K562 (cell line): ENCODE measurements at regions not wholly inside any gene's neighbourhood (a gene's known extent, or its start where the extent isn't known, plus 50 kb on each side); places are given as distances from the start of the nearest gene placed in this dataset.

Source experiments
- EZH2 ChIP-seq: IDR thresholded peaks from 2 replicates; pipeline ENCODE4 v1.6.1; 2012; ENCODE audit warnings: low read depth, mild to moderate bottlenecking, inconsistent platforms, low read length, borderline replicate concordance
- SAFB2 ChIP-seq: fragments of 200-400 bp; formaldehyde crosslinking; IDR thresholded peaks from 2 replicates; pipeline ENCODE4 v1.6.1; 2018; ENCODE audit warnings: borderline replicate concordance, low read length, low read depth, moderate library complexity; ENCODE audit not compliant: severe bottlenecking
- ZBED1 ChIP-seq: IDR thresholded peaks from 2 replicates; pipeline ENCODE4 v1.6.1; 2014
- ZNF668 ChIP-seq: fragments of 250-450 bp; sonication (Bioruptor Pico); IDR thresholded peaks from 2 replicates; pipeline ENCODE4 v1.8.0; 2022; ENCODE audit warnings: mild to moderate bottlenecking, inconsistent platforms
- ZNF830 ChIP-seq: fragments of 250-450 bp; sonication (Bioruptor Pico); IDR thresholded peaks from 2 replicates; pipeline ENCODE4 v1.5.0; 2021; ENCODE audit warnings: mild to moderate bottlenecking
- TF ChIP-seq, protein P1 (sequence below): fragments of 450-650 bp; IDR thresholded peaks from 2 replicates; pipeline ENCODE4 v1.6.1; 2016; ENCODE audit warnings: antibody characterized with exemption
- TF ChIP-seq, protein P2 (sequence below): fragments of 250-450 bp; sonication (Bioruptor Pico); IDR thresholded peaks from 2 replicates; pipeline ENCODE4 v1.4.0; 2020; ENCODE audit warnings: mild to moderate bottlenecking, moderate library complexity
- TF ChIP-seq, protein P3 (sequence below): fragments of 200-800 bp; sonication (Bioruptor generic); IDR thresholded peaks from 2 replicates; pipeline ENCODE4 v1.6.1; 2017; ENCODE audit warnings: missing genetic modification characterization, missing compliant biosample characterization
- TF ChIP-seq, protein P4 (sequence below), 3 experiments: IDR thresholded peaks in 2 of 3; conservative IDR thresholded peaks in 1 of 3; 2 replicates each; pipeline ENCODE4 v1.5.1; 2011 to 2012; ENCODE audit warnings: low read length in 3 of 3, mild to moderate bottlenecking in 3 of 3, control low read depth in 2 of 3, improper control_type of control experiment in 1 of 3, inconsistent platforms in 1 of 3, low read depth in 1 of 3, mixed read lengths in 1 of 3, moderate library complexity in 1 of 3; ENCODE audit not compliant: insufficient read depth in 2 of 3
- TF ChIP-seq, protein P5 (sequence below): fragments of 200-600 bp; sonication (generic); IDR thresholded peaks from one replicate; pipeline ENCODE4 v1.6.1; 2012; ENCODE audit warnings: mild to moderate bottlenecking, low read depth, low read length, inconsistent platforms
- TF ChIP-seq, protein P6 (sequence below): IDR thresholded peaks from 2 replicates; pipeline ENCODE4 v1.6.1; 2011; ENCODE audit warnings: borderline replicate concordance, low read depth, mild to moderate bottlenecking, moderate library complexity, low read length; ENCODE audit not compliant: insufficient read depth, poor library complexity, severe bottlenecking

DNA sequence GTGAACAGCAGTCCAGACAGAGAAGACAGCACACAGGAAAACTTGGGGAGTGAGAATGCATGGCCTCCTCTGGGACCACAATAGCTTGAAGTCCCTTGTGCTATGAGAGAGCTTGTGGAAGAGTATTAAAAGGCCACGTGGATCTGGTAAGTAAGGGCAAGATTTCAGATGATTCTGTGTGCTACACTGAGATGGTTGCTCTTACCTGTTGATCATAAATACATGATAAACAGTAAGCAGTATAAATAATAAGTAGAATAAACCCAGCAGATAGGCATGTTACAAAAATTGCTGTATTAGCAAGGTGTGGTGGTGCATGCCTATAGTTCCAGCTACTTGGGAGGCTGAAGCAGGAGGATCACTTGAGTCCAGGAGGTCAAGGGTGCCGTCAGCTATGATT is 150.4 kb upstream of the ZC3H11B start:
- TF ChIP-seq ZBED1 = no peak
- TF ChIP-seq EZH2 = no peak
- no peak for TF ChIP-seq ZNF668
- TF ChIP-seq, protein P1, sequence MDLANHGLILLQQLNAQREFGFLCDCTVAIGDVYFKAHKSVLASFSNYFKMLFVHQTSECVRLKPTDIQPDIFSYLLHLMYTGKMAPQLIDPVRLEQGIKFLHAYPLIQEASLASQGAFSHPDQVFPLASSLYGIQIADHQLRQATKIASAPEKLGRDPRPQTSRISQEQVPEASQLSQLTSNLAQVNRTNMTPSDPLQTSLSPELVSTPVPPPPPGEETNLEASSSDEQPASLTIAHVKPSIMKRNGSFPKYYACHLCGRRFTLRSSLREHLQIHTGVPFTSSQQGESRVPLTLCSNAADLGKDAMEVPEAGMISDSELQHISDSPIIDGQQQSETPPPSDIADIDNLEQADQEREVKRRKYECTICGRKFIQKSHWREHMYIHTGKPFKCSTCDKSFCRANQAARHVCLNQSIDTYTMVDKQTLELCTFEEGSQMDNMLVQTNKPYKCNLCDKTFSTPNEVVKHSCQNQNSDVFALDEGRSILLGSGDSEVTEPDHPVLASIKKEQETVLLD = no peak
- TF ChIP-seq, protein P2, sequence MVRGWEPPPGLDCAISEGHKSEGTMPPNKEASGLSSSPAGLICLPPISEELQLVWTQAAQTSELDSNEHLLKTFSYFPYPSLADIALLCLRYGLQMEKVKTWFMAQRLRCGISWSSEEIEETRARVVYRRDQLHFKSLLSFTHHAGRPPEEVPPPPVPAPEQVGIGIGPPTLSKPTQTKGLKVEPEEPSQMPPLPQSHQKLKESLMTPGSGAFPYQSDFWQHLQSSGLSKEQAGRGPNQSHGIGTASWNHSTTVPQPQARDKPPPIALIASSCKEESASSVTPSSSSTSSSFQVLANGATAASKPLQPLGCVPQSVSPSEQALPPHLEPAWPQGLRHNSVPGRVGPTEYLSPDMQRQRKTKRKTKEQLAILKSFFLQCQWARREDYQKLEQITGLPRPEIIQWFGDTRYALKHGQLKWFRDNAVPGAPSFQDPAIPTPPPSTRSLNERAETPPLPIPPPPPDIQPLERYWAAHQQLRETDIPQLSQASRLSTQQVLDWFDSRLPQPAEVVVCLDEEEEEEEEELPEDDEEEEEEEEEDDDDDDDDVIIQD = no peak
- no peak for TF ChIP-seq SAFB2
- TF ChIP-seq, protein P3, sequence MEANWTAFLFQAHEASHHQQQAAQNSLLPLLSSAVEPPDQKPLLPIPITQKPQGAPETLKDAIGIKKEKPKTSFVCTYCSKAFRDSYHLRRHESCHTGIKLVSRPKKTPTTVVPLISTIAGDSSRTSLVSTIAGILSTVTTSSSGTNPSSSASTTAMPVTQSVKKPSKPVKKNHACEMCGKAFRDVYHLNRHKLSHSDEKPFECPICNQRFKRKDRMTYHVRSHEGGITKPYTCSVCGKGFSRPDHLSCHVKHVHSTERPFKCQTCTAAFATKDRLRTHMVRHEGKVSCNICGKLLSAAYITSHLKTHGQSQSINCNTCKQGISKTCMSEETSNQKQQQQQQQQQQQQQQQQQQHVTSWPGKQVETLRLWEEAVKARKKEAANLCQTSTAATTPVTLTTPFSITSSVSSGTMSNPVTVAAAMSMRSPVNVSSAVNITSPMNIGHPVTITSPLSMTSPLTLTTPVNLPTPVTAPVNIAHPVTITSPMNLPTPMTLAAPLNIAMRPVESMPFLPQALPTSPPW (CRISPR knock-in tag) = no peak
- no peak for TF ChIP-seq ZNF830 (CRISPR knock-in tag)
- TF ChIP-seq, protein P4, sequence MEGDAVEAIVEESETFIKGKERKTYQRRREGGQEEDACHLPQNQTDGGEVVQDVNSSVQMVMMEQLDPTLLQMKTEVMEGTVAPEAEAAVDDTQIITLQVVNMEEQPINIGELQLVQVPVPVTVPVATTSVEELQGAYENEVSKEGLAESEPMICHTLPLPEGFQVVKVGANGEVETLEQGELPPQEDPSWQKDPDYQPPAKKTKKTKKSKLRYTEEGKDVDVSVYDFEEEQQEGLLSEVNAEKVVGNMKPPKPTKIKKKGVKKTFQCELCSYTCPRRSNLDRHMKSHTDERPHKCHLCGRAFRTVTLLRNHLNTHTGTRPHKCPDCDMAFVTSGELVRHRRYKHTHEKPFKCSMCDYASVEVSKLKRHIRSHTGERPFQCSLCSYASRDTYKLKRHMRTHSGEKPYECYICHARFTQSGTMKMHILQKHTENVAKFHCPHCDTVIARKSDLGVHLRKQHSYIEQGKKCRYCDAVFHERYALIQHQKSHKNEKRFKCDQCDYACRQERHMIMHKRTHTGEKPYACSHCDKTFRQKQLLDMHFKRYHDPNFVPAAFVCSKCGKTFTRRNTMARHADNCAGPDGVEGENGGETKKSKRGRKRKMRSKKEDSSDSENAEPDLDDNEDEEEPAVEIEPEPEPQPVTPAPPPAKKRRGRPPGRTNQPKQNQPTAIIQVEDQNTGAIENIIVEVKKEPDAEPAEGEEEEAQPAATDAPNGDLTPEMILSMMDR (IDR thresholded peaks at IDR 0.05 in 2 of 3, conservative IDR thresholded peaks at IDR 0.05 in 1 of 3; ENCODE audit: insufficient read depth in 2 of 3, low read depth in 1 of 3, low read length in 3 of 3) = no peak
- TF ChIP-seq, protein P5, sequence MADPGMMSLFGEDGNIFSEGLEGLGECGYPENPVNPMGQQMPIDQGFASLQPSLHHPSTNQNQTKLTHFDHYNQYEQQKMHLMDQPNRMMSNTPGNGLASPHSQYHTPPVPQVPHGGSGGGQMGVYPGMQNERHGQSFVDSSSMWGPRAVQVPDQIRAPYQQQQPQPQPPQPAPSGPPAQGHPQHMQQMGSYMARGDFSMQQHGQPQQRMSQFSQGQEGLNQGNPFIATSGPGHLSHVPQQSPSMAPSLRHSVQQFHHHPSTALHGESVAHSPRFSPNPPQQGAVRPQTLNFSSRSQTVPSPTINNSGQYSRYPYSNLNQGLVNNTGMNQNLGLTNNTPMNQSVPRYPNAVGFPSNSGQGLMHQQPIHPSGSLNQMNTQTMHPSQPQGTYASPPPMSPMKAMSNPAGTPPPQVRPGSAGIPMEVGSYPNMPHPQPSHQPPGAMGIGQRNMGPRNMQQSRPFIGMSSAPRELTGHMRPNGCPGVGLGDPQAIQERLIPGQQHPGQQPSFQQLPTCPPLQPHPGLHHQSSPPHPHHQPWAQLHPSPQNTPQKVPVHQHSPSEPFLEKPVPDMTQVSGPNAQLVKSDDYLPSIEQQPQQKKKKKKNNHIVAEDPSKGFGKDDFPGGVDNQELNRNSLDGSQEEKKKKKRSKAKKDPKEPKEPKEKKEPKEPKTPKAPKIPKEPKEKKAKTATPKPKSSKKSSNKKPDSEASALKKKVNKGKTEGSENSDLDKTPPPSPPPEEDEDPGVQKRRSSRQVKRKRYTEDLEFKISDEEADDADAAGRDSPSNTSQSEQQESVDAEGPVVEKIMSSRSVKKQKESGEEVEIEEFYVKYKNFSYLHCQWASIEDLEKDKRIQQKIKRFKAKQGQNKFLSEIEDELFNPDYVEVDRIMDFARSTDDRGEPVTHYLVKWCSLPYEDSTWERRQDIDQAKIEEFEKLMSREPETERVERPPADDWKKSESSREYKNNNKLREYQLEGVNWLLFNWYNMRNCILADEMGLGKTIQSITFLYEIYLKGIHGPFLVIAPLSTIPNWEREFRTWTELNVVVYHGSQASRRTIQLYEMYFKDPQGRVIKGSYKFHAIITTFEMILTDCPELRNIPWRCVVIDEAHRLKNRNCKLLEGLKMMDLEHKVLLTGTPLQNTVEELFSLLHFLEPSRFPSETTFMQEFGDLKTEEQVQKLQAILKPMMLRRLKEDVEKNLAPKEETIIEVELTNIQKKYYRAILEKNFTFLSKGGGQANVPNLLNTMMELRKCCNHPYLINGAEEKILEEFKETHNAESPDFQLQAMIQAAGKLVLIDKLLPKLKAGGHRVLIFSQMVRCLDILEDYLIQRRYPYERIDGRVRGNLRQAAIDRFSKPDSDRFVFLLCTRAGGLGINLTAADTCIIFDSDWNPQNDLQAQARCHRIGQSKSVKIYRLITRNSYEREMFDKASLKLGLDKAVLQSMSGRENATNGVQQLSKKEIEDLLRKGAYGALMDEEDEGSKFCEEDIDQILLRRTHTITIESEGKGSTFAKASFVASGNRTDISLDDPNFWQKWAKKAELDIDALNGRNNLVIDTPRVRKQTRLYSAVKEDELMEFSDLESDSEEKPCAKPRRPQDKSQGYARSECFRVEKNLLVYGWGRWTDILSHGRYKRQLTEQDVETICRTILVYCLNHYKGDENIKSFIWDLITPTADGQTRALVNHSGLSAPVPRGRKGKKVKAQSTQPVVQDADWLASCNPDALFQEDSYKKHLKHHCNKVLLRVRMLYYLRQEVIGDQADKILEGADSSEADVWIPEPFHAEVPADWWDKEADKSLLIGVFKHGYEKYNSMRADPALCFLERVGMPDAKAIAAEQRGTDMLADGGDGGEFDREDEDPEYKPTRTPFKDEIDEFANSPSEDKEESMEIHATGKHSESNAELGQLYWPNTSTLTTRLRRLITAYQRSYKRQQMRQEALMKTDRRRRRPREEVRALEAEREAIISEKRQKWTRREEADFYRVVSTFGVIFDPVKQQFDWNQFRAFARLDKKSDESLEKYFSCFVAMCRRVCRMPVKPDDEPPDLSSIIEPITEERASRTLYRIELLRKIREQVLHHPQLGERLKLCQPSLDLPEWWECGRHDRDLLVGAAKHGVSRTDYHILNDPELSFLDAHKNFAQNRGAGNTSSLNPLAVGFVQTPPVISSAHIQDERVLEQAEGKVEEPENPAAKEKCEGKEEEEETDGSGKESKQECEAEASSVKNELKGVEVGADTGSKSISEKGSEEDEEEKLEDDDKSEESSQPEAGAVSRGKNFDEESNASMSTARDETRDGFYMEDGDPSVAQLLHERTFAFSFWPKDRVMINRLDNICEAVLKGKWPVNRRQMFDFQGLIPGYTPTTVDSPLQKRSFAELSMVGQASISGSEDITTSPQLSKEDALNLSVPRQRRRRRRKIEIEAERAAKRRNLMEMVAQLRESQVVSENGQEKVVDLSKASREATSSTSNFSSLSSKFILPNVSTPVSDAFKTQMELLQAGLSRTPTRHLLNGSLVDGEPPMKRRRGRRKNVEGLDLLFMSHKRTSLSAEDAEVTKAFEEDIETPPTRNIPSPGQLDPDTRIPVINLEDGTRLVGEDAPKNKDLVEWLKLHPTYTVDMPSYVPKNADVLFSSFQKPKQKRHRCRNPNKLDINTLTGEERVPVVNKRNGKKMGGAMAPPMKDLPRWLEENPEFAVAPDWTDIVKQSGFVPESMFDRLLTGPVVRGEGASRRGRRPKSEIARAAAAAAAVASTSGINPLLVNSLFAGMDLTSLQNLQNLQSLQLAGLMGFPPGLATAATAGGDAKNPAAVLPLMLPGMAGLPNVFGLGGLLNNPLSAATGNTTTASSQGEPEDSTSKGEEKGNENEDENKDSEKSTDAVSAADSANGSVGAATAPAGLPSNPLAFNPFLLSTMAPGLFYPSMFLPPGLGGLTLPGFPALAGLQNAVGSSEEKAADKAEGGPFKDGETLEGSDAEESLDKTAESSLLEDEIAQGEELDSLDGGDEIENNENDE = no peak
- TF ChIP-seq, protein P6, sequence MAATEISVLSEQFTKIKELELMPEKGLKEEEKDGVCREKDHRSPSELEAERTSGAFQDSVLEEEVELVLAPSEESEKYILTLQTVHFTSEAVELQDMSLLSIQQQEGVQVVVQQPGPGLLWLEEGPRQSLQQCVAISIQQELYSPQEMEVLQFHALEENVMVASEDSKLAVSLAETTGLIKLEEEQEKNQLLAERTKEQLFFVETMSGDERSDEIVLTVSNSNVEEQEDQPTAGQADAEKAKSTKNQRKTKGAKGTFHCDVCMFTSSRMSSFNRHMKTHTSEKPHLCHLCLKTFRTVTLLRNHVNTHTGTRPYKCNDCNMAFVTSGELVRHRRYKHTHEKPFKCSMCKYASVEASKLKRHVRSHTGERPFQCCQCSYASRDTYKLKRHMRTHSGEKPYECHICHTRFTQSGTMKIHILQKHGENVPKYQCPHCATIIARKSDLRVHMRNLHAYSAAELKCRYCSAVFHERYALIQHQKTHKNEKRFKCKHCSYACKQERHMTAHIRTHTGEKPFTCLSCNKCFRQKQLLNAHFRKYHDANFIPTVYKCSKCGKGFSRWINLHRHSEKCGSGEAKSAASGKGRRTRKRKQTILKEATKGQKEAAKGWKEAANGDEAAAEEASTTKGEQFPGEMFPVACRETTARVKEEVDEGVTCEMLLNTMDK = no peak
